IMR-90 (cell line): ENCODE measurements at regions not wholly inside any gene's neighbourhood (a gene's known extent, or its start where the extent isn't known, plus 50 kb on each side); places are given as distances from the start of the nearest gene placed in this dataset.

ENCODE experiments used
- ATAC-seq: fragments of 200-7000 bp; cut with Tn5 transposase; 2 replicates; pipeline ENCODE4 v1.9.1; 2020; ENCODE audit warnings: low read depth, mild to moderate bottlenecking, moderate library complexity
- BruUV-seq: library from RNA; stranded (reverse); fragments of 400-500 nt; replicated peaks from 2 replicates; lab custom pipeline; 2021; lab: Mats Ljungman, UMichigan
- CTCF ChIA-PET: fragments of 300-600 bp; formaldehyde crosslinking; extraction: SDS; loops from one replicate; lab custom pipeline; 2021; ENCODE audit warnings: antibody characterized with exemption; lab: Yijun Ruan, JAX
- POLR2A ChIA-PET: fragments of 300-600 bp; sonication (Branson Sonifier 250); formaldehyde crosslinking; loops from one replicate; lab custom pipeline; 2022; ENCODE audit warnings: antibody characterized with exemption; ENCODE audit not compliant: unreplicated experiment; lab: Charles Lee
- DNase-seq: peaks from one replicate; pipeline ENCODE4 v3.0.0; 2013
- H2AFZ ChIP-seq: replicated peaks from 2 replicates; pipeline ENCODE3; 2013; ENCODE audit warnings: low read length, mild to moderate bottlenecking; ENCODE audit not compliant: poor library complexity
- H2AK5ac ChIP-seq: 2 replicates; pipeline ENCODE4 v1.6.1; 2013; ENCODE audit warnings: low read depth, low read length, inconsistent platforms
- H2AK9ac ChIP-seq: replicated peaks from 2 replicates; pipeline ENCODE3; 2013; ENCODE audit warnings: mild to moderate bottlenecking, low read depth, low read length, moderate library complexity; ENCODE audit not compliant: poor library complexity
- H2BK120ac ChIP-seq: 2 replicates; pipeline ENCODE4 v1.6.1; 2013; ENCODE audit warnings: low read depth, low read length, inconsistent platforms
- H2BK15ac ChIP-seq: 3 replicates; pipeline ENCODE4 v1.6.1; 2013; ENCODE audit warnings: low read depth, low read length, inconsistent platforms
- H2BK20ac ChIP-seq: 2 replicates; pipeline ENCODE4 v1.6.1; 2013; ENCODE audit warnings: low read depth, mild to moderate bottlenecking, inconsistent platforms, low read length, moderate library complexity
- H2BK5ac ChIP-seq: 2 replicates; pipeline ENCODE4 v1.6.1; 2013; ENCODE audit warnings: mild to moderate bottlenecking, low read depth, low read length, inconsistent platforms; ENCODE audit not compliant: poor library complexity, severe bottlenecking
- H3K14ac ChIP-seq: replicated peaks from 2 replicates; pipeline ENCODE4 v1.6.1; 2013; ENCODE audit warnings: low read depth, low read length, inconsistent platforms
- H3K18ac ChIP-seq: 2 replicates; pipeline ENCODE4 v1.6.1; 2013; ENCODE audit warnings: low read depth, low read length, control low read depth
- H3K23ac ChIP-seq: 2 replicates; pipeline ENCODE4 v1.6.1; 2013; ENCODE audit warnings: low read depth, low read length, inconsistent platforms
- H3K27ac ChIP-seq: 2 replicates; pipeline ENCODE4 v1.5.1; 2013; ENCODE audit warnings: mild to moderate bottlenecking, control low read depth, low read length; ENCODE audit not compliant: insufficient read depth
- H3K27me3 ChIP-seq: 2 replicates; pipeline ENCODE4 v1.6.1; 2013; ENCODE audit warnings: low read length; ENCODE audit not compliant: control insufficient read depth, insufficient read depth
- H3K36me3 ChIP-seq: 2 replicates; pipeline ENCODE4 v1.6.1; 2013; ENCODE audit warnings: low read length, mixed read lengths; ENCODE audit not compliant: control insufficient read depth, insufficient read depth
- H3K4ac ChIP-seq: 2 replicates; pipeline ENCODE4 v1.6.1; 2013; ENCODE audit warnings: low read depth, low read length, inconsistent platforms
- H3K4me1 ChIP-seq: 2 replicates; pipeline ENCODE4 v1.6.1; 2013; ENCODE audit warnings: low read length, mixed read lengths; ENCODE audit not compliant: control insufficient read depth, insufficient read depth
- H3K4me2 ChIP-seq: 2 replicates; pipeline ENCODE4 v1.6.1; 2013; ENCODE audit warnings: low read depth, mild to moderate bottlenecking, control low read depth, low read length, moderate library complexity
- H3K4me3 ChIP-seq: 2 replicates; pipeline ENCODE4 v1.5.1; 2013; ENCODE audit warnings: low read depth, mild to moderate bottlenecking, control low read depth, low read length, moderate library complexity; ENCODE audit not compliant: insufficient read depth
- H3K56ac ChIP-seq: 2 replicates; pipeline ENCODE4 v1.6.1; 2013; ENCODE audit warnings: low read length, inconsistent platforms; ENCODE audit not compliant: insufficient read depth; ENCODE audit errors: extremely low read depth
- H3K79me1 ChIP-seq, 2 experiments: 2 replicates each; pipeline ENCODE4 v1.6.1; 2013; ENCODE audit warnings: low read length in 2 of 2, inconsistent platforms in 1 of 2, low read depth in 1 of 2
- H3K9ac ChIP-seq: 2 replicates; pipeline ENCODE4 v1.6.1; 2013; ENCODE audit warnings: low read depth, low read length, control low read depth
- H3K9me1 ChIP-seq: 2 replicates; pipeline ENCODE4 v1.6.1; 2013; ENCODE audit warnings: low read length, inconsistent platforms; ENCODE audit not compliant: insufficient read depth
- H3K9me3 ChIP-seq: 2 replicates; pipeline ENCODE4 v1.6.1; 2013; ENCODE audit warnings: low read length; ENCODE audit not compliant: control insufficient read depth, insufficient read depth
- H4K20me1 ChIP-seq: 2 replicates; pipeline ENCODE4 v1.6.1; 2013; ENCODE audit warnings: low read length, inconsistent platforms; ENCODE audit not compliant: insufficient read depth
- H4K5ac ChIP-seq: 2 replicates; pipeline ENCODE4 v1.6.1; 2013; ENCODE audit warnings: mild to moderate bottlenecking, low read depth, low read length, control low read depth
- H4K8ac ChIP-seq, 2 experiments: 2 replicates each; pipeline ENCODE4 v1.6.1; 2013; ENCODE audit warnings: low read depth in 2 of 2, low read length in 2 of 2, control low read depth in 1 of 2, inconsistent platforms in 1 of 2
- H4K91ac ChIP-seq: 2 replicates; pipeline ENCODE4 v1.6.1; 2013; ENCODE audit warnings: low read depth, low read length, inconsistent platforms; ENCODE audit not compliant: insufficient read depth
- CEBPB ChIP-seq: IDR thresholded peaks from 2 replicates; pipeline ENCODE4 v1.6.1; 2012; ENCODE audit warnings: low read depth, low read length, improper control_type of control experiment
- CHD1 ChIP-seq: IDR thresholded peaks from 2 replicates; pipeline ENCODE4 v1.6.1; 2012; ENCODE audit warnings: low read depth, low read length, improper control_type of control experiment
- CTCF ChIP-seq: conservative IDR thresholded peaks from 2 replicates; pipeline ENCODE4 v1.5.1; 2012; ENCODE audit warnings: mild to moderate bottlenecking, low read depth, low read length, improper control_type of control experiment
- ELK1 ChIP-seq: fragments of 150-350 bp; IDR thresholded peaks from 2 replicates; pipeline ENCODE4 v1.6.1; 2016; ENCODE audit warnings: low read depth, mild to moderate bottlenecking, low read length, moderate library complexity, borderline replicate concordance
- MAFK ChIP-seq: IDR thresholded peaks from 2 replicates; pipeline ENCODE4 v1.6.1; 2012; ENCODE audit warnings: low read depth, low read length, improper control_type of control experiment
- MAZ ChIP-seq: IDR thresholded peaks from 2 replicates; pipeline ENCODE4 v1.6.1; 2012; ENCODE audit warnings: low read depth, mild to moderate bottlenecking, low read length, improper control_type of control experiment, moderate library complexity, borderline replicate concordance
- WGBS, 2 experiments: methylation state at CpG; one replicate each; pipeline versions ENCODE4 v1.1.5 to v1.1.7; 2013; ENCODE audit warnings: missing lambda C conversion rate in 2 of 2; ENCODE audit not compliant: insufficient read length in 1 of 2; ENCODE audit errors: extremely low coverage in 2 of 2; 5-methylcytosine and 5-hydroxymethylcytosine counted together
- dilution Hi-C: fragments of 300-500 bp; cut with HindIII; formaldehyde crosslinking; loops from one replicate; pipeline ENCODE4 v1.14.3; 2018; ENCODE audit warnings: low sequenced_read_pairs; ENCODE audit not compliant: unreplicated experiment
- in situ Hi-C: fragments of 300-500 bp; cut with MboI; formaldehyde crosslinking; loops from 3 replicates; pipeline ENCODE4 v1.14.3; 2019; ENCODE audit warnings: low sequenced_read_pairs, inconsistent platforms, mixed read lengths
- intact Hi-C: fragments of 100-400 bp; cut with micrococcal nuclease; formaldehyde crosslinking; loops from 2 replicates; pipeline ENCODE4 v1.10.0; 2022

GRCh38 chr5:130455175-130455574 is 550.9 kb downstream of the CHSY3 start:
- Histone ChIP-seq H4K5ac (no peak overlapping the region), H3K9me3 (peaks cover 6% of the 10 kb centered on the region), H3K18ac (no peak overlapping the region), H3K36me3 (no peaks in the 10 kb centered on the region), H2AK5ac (no peak overlapping the region), H3K4me2 (no peak overlapping the region), H3K27me3 (no peaks in the 10 kb centered on the region), H2AFZ (no peak overlapping the region), H2BK5ac (no peak overlapping the region), H4K91ac (no peak overlapping the region), H3K27ac (no peak overlapping the region), H3K4me1 (no peaks in the 10 kb centered on the region), H3K14ac (no peak overlapping the region), H3K9ac (no peak overlapping the region), H3K79me1 (no peaks in the 10 kb centered on the region), H4K8ac (no peak overlapping the region), H2AK9ac (no peak overlapping the region), H2BK15ac (no peak overlapping the region), H3K4me3 (no peak overlapping the region), H3K9me1 (no peaks in the 10 kb centered on the region), H3K4ac (no peak overlapping the region), H3K56ac (no peak overlapping the region), H2BK120ac (no peak overlapping the region), H4K20me1 (no peaks in the 10 kb centered on the region), H3K23ac (no peak overlapping the region), H2BK20ac (no peak overlapping the region)
- ChIA-PET CTCF (no interaction called here), POLR2A (no interaction called here)
- intact Hi-C loops (no loop called here), in situ Hi-C loops (no loop called here), dilution Hi-C loops (no loop called here)
- DNase-seq = no peak
- no peak for TF ChIP-seq MAFK
- TF ChIP-seq CEBPB = no peak
- no peak for TF ChIP-seq ELK1
- TF ChIP-seq MAZ = no peak
- TF ChIP-seq CHD1 = no peak
- TF ChIP-seq CTCF = no peak
- no TSS peak for BruUV-seq
- ATAC-seq = no peak
- WGBS, 2 experiments = no CpG with 5 or more reads among the region's 2 CpGs
